IMR-90 (cell line): ENCODE measurements at regions not wholly inside any gene's neighbourhood (a gene's known extent, or its start where the extent isn't known, plus 50 kb on each side); places are given as distances from the start of the nearest gene placed in this dataset.

ENCODE experiments used
- ATAC-seq: fragments of 200-7000 bp; cut with Tn5 transposase; 2 replicates; pipeline ENCODE4 v1.9.1; 2020; ENCODE audit warnings: low read depth, mild to moderate bottlenecking, moderate library complexity
- BruUV-seq: library from RNA; stranded (reverse); fragments of 400-500 nt; replicated peaks from 2 replicates; lab custom pipeline; 2021; lab: Mats Ljungman, UMichigan
- CTCF ChIA-PET: fragments of 300-600 bp; formaldehyde crosslinking; extraction: SDS; loops from one replicate; lab custom pipeline; 2021; ENCODE audit warnings: antibody characterized with exemption; lab: Yijun Ruan, JAX
- POLR2A ChIA-PET: fragments of 300-600 bp; sonication (Branson Sonifier 250); formaldehyde crosslinking; loops from one replicate; lab custom pipeline; 2022; ENCODE audit warnings: antibody characterized with exemption; ENCODE audit not compliant: unreplicated experiment; lab: Charles Lee
- DNase-seq: peaks from one replicate; pipeline ENCODE4 v3.0.0; 2013
- H2AFZ ChIP-seq: replicated peaks from 2 replicates; pipeline ENCODE3; 2013; ENCODE audit warnings: low read length, mild to moderate bottlenecking; ENCODE audit not compliant: poor library complexity
- H2AK5ac ChIP-seq: 2 replicates; pipeline ENCODE4 v1.6.1; 2013; ENCODE audit warnings: low read depth, low read length, inconsistent platforms
- H2AK9ac ChIP-seq: replicated peaks from 2 replicates; pipeline ENCODE3; 2013; ENCODE audit warnings: mild to moderate bottlenecking, low read depth, low read length, moderate library complexity; ENCODE audit not compliant: poor library complexity
- H2BK120ac ChIP-seq: 2 replicates; pipeline ENCODE4 v1.6.1; 2013; ENCODE audit warnings: low read depth, low read length, inconsistent platforms
- H2BK15ac ChIP-seq: 3 replicates; pipeline ENCODE4 v1.6.1; 2013; ENCODE audit warnings: low read depth, low read length, inconsistent platforms
- H2BK20ac ChIP-seq: 2 replicates; pipeline ENCODE4 v1.6.1; 2013; ENCODE audit warnings: low read depth, mild to moderate bottlenecking, inconsistent platforms, low read length, moderate library complexity
- H2BK5ac ChIP-seq: 2 replicates; pipeline ENCODE4 v1.6.1; 2013; ENCODE audit warnings: mild to moderate bottlenecking, low read depth, low read length, inconsistent platforms; ENCODE audit not compliant: poor library complexity, severe bottlenecking
- H3K14ac ChIP-seq: replicated peaks from 2 replicates; pipeline ENCODE4 v1.6.1; 2013; ENCODE audit warnings: low read depth, low read length, inconsistent platforms
- H3K18ac ChIP-seq: 2 replicates; pipeline ENCODE4 v1.6.1; 2013; ENCODE audit warnings: low read depth, low read length, control low read depth
- H3K23ac ChIP-seq: 2 replicates; pipeline ENCODE4 v1.6.1; 2013; ENCODE audit warnings: low read depth, low read length, inconsistent platforms
- H3K27ac ChIP-seq: 2 replicates; pipeline ENCODE4 v1.5.1; 2013; ENCODE audit warnings: mild to moderate bottlenecking, control low read depth, low read length; ENCODE audit not compliant: insufficient read depth
- H3K27me3 ChIP-seq: 2 replicates; pipeline ENCODE4 v1.6.1; 2013; ENCODE audit warnings: low read length; ENCODE audit not compliant: control insufficient read depth, insufficient read depth
- H3K36me3 ChIP-seq: 2 replicates; pipeline ENCODE4 v1.6.1; 2013; ENCODE audit warnings: low read length, mixed read lengths; ENCODE audit not compliant: control insufficient read depth, insufficient read depth
- H3K4ac ChIP-seq: 2 replicates; pipeline ENCODE4 v1.6.1; 2013; ENCODE audit warnings: low read depth, low read length, inconsistent platforms
- H3K4me1 ChIP-seq: 2 replicates; pipeline ENCODE4 v1.6.1; 2013; ENCODE audit warnings: low read length, mixed read lengths; ENCODE audit not compliant: control insufficient read depth, insufficient read depth
- H3K4me2 ChIP-seq: 2 replicates; pipeline ENCODE4 v1.6.1; 2013; ENCODE audit warnings: low read depth, mild to moderate bottlenecking, control low read depth, low read length, moderate library complexity
- H3K4me3 ChIP-seq: 2 replicates; pipeline ENCODE4 v1.5.1; 2013; ENCODE audit warnings: low read depth, mild to moderate bottlenecking, control low read depth, low read length, moderate library complexity; ENCODE audit not compliant: insufficient read depth
- H3K56ac ChIP-seq: 2 replicates; pipeline ENCODE4 v1.6.1; 2013; ENCODE audit warnings: low read length, inconsistent platforms; ENCODE audit not compliant: insufficient read depth; ENCODE audit errors: extremely low read depth
- H3K79me1 ChIP-seq, 2 experiments: 2 replicates each; pipeline ENCODE4 v1.6.1; 2013; ENCODE audit warnings: low read length in 2 of 2, inconsistent platforms in 1 of 2, low read depth in 1 of 2
- H3K9ac ChIP-seq: 2 replicates; pipeline ENCODE4 v1.6.1; 2013; ENCODE audit warnings: low read depth, low read length, control low read depth
- H3K9me1 ChIP-seq: 2 replicates; pipeline ENCODE4 v1.6.1; 2013; ENCODE audit warnings: low read length, inconsistent platforms; ENCODE audit not compliant: insufficient read depth
- H3K9me3 ChIP-seq: 2 replicates; pipeline ENCODE4 v1.6.1; 2013; ENCODE audit warnings: low read length; ENCODE audit not compliant: control insufficient read depth, insufficient read depth
- H4K20me1 ChIP-seq: 2 replicates; pipeline ENCODE4 v1.6.1; 2013; ENCODE audit warnings: low read length, inconsistent platforms; ENCODE audit not compliant: insufficient read depth
- H4K5ac ChIP-seq: 2 replicates; pipeline ENCODE4 v1.6.1; 2013; ENCODE audit warnings: mild to moderate bottlenecking, low read depth, low read length, control low read depth
- H4K8ac ChIP-seq, 2 experiments: 2 replicates each; pipeline ENCODE4 v1.6.1; 2013; ENCODE audit warnings: low read depth in 2 of 2, low read length in 2 of 2, control low read depth in 1 of 2, inconsistent platforms in 1 of 2
- H4K91ac ChIP-seq: 2 replicates; pipeline ENCODE4 v1.6.1; 2013; ENCODE audit warnings: low read depth, low read length, inconsistent platforms; ENCODE audit not compliant: insufficient read depth
- BHLHE40 ChIP-seq: fragments of 150-350 bp; IDR thresholded peaks from 2 replicates; pipeline ENCODE4 v1.6.1; 2016; ENCODE audit warnings: mild to moderate bottlenecking, low read depth, low read length
- CEBPB ChIP-seq: IDR thresholded peaks from 2 replicates; pipeline ENCODE4 v1.6.1; 2012; ENCODE audit warnings: low read depth, low read length, improper control_type of control experiment
- CHD1 ChIP-seq: IDR thresholded peaks from 2 replicates; pipeline ENCODE4 v1.6.1; 2012; ENCODE audit warnings: low read depth, low read length, improper control_type of control experiment
- CTCF ChIP-seq: conservative IDR thresholded peaks from 2 replicates; pipeline ENCODE4 v1.5.1; 2012; ENCODE audit warnings: mild to moderate bottlenecking, low read depth, low read length, improper control_type of control experiment
- ELK1 ChIP-seq: fragments of 150-350 bp; IDR thresholded peaks from 2 replicates; pipeline ENCODE4 v1.6.1; 2016; ENCODE audit warnings: low read depth, mild to moderate bottlenecking, low read length, moderate library complexity, borderline replicate concordance
- FOS ChIP-seq: fragments of 150-350 bp; IDR thresholded peaks from 2 replicates; pipeline ENCODE4 v1.6.1; 2016; ENCODE audit warnings: low read depth, low read length
- MAFK ChIP-seq: IDR thresholded peaks from 2 replicates; pipeline ENCODE4 v1.6.1; 2012; ENCODE audit warnings: low read depth, low read length, improper control_type of control experiment
- MAZ ChIP-seq: IDR thresholded peaks from 2 replicates; pipeline ENCODE4 v1.6.1; 2012; ENCODE audit warnings: low read depth, mild to moderate bottlenecking, low read length, improper control_type of control experiment, moderate library complexity, borderline replicate concordance
- MXI1 ChIP-seq: IDR thresholded peaks from 2 replicates; pipeline ENCODE4 v1.6.1; 2012; ENCODE audit warnings: low read depth, mild to moderate bottlenecking, low read length, moderate library complexity, borderline replicate concordance
- NFE2L2 ChIP-seq: fragments of 150-350 bp; IDR thresholded peaks from 2 replicates; pipeline ENCODE4 v1.6.1; 2016; ENCODE audit warnings: low read depth, mild to moderate bottlenecking, low read length
- POLR2A ChIP-seq: IDR thresholded peaks from 2 replicates; pipeline ENCODE4 v1.6.1; 2012; ENCODE audit warnings: mild to moderate bottlenecking, low read depth, low read length
- RAD21 ChIP-seq: IDR thresholded peaks from 2 replicates; pipeline ENCODE4 v1.6.1; 2012; ENCODE audit warnings: low read length, improper control_type of control experiment
- RCOR1 ChIP-seq: IDR thresholded peaks from 2 replicates; pipeline ENCODE4 v1.6.1; 2012; ENCODE audit warnings: mild to moderate bottlenecking, low read length, improper control_type of control experiment; ENCODE audit not compliant: insufficient replicate concordance
- RFX5 ChIP-seq: IDR thresholded peaks from 2 replicates; pipeline ENCODE4 v1.8.0; 2012; ENCODE audit warnings: low read depth, mild to moderate bottlenecking, low read length, moderate library complexity
- SMC3 ChIP-seq: fragments of 150-350 bp; IDR thresholded peaks from 2 replicates; pipeline ENCODE4 v1.6.1; 2016; ENCODE audit warnings: low read depth, mild to moderate bottlenecking, antibody characterized with exemption, low read length, moderate library complexity
- USF2 ChIP-seq: fragments of 150-350 bp; IDR thresholded peaks from 2 replicates; pipeline ENCODE4 v1.6.1; 2017; ENCODE audit warnings: mild to moderate bottlenecking, antibody characterized with exemption, low read length, low read depth
- WGBS, 2 experiments: methylation state at CpG; one replicate each; pipeline versions ENCODE4 v1.1.5 to v1.1.7; 2013; ENCODE audit warnings: missing lambda C conversion rate in 2 of 2; ENCODE audit not compliant: insufficient read length in 1 of 2; ENCODE audit errors: extremely low coverage in 2 of 2; 5-methylcytosine and 5-hydroxymethylcytosine counted together
- dilution Hi-C: fragments of 300-500 bp; cut with HindIII; formaldehyde crosslinking; loops from one replicate; pipeline ENCODE4 v1.14.3; 2018; ENCODE audit warnings: low sequenced_read_pairs; ENCODE audit not compliant: unreplicated experiment
- in situ Hi-C: fragments of 300-500 bp; cut with MboI; formaldehyde crosslinking; loops from 3 replicates; pipeline ENCODE4 v1.14.3; 2019; ENCODE audit warnings: low sequenced_read_pairs, inconsistent platforms, mixed read lengths
- intact Hi-C: fragments of 100-400 bp; cut with micrococcal nuclease; formaldehyde crosslinking; loops from 2 replicates; pipeline ENCODE4 v1.10.0; 2022

- H2BK5ac ChIP-seq = no peak overlapping the region
- no peaks in the 10 kb centered on the region for H3K4me1 ChIP-seq
- in situ Hi-C loops = no loop called here
- no peak overlapping the region for H3K23ac ChIP-seq
- 25% methylated on average over 4 of the region's 8 CpGs; no CpG with 5 or more reads in 1 of the 2 experiments for WGBS, 2 experiments
- H2AK5ac ChIP-seq = no peak overlapping the region
- H3K4ac ChIP-seq = no peak overlapping the region
- no peaks in the 10 kb centered on the region for H3K9me1 ChIP-seq
- dilution Hi-C loops = no loop called here
- H3K4me2 ChIP-seq = no peak overlapping the region
- DNase-seq = no peak
- H3K27ac ChIP-seq = no peak overlapping the region
- no peak overlapping the region for H4K5ac ChIP-seq
- intact Hi-C loops = no loop called here
- CTCF ChIA-PET = no interaction called here
- H3K9me3 ChIP-seq = no peaks in the 10 kb centered on the region
- no peak overlapping the region for H3K14ac ChIP-seq
- H3K36me3 ChIP-seq = no peaks in the 10 kb centered on the region
- H4K8ac ChIP-seq = no peak overlapping the region
- ATAC-seq = no peak
- no peak overlapping the region for H2AFZ ChIP-seq
- no peak overlapping the region for H4K91ac ChIP-seq
- H3K4me3 ChIP-seq = no peak overlapping the region
- H3K27me3 ChIP-seq = no peaks in the 10 kb centered on the region; the same call in 1 of the 2 replicates
- H2BK15ac ChIP-seq = no peak overlapping the region
- H2AK9ac ChIP-seq = no peak overlapping the region
- H2BK120ac ChIP-seq = no peak overlapping the region
- no peak overlapping the region for H3K18ac ChIP-seq
- no peak overlapping the region for H2BK20ac ChIP-seq
- POLR2A ChIA-PET = no interaction called here
- H3K9ac ChIP-seq = no peak overlapping the region
- BruUV-seq = no TSS peak
- TF ChIP-seq RCOR1 = no peak
- no peak for TF ChIP-seq CEBPB
- TF ChIP-seq BHLHE40 = no peak
- TF ChIP-seq RFX5 = no peak
- TF ChIP-seq MAZ = no peak
- no peak for TF ChIP-seq RAD21
- TF ChIP-seq ELK1 = no peak
- no peak for TF ChIP-seq SMC3
- no peak for TF ChIP-seq CTCF
- TF ChIP-seq POLR2A = no peak
- TF ChIP-seq FOS = no peak
- no peak for TF ChIP-seq CHD1
- no peak for TF ChIP-seq NFE2L2
- TF ChIP-seq USF2 = no peak
- TF ChIP-seq MAFK = no peak
- no peak for TF ChIP-seq MXI1
- H4K20me1 ChIP-seq = no peaks in the 10 kb centered on the region
- H3K79me1 ChIP-seq = no peaks in the 10 kb centered on the region
- no peak overlapping the region for H3K56ac ChIP-seq
These were observed 66.1 kb upstream of the OLFM1 start for GRCh38 chr9:135021393-135021789.
